ACC112 (cell line): ENCODE measurements at regions not wholly inside any gene's neighbourhood (a gene's known extent, or its start where the extent isn't known, plus 50 kb on each side); places are given as distances from the start of the nearest gene placed in this dataset.

Experiments used
- H2AFZ ChIP-seq: fragments of 200-600 bp; sonication (generic); one replicate; pipeline ENCODE4 v1.6.0; 2017; ENCODE audit warnings: antibody characterized with exemption, low read length; ENCODE audit not compliant: unreplicated experiment
- H3K27ac ChIP-seq: fragments of 200-600 bp; sonication (generic); 2 replicates; pipeline ENCODE4 v1.5.1; 2014; ENCODE audit warnings: low read depth, mild to moderate bottlenecking, antibody characterized with exemption, low read length, moderate library complexity
- H3K27me3 ChIP-seq: fragments of 200-600 bp; sonication (generic); 2 replicates; pipeline ENCODE4 v1.6.1; 2014; ENCODE audit warnings: mild to moderate bottlenecking, antibody characterized with exemption, low read length, moderate library complexity, mixed read lengths; ENCODE audit not compliant: insufficient read depth
- H3K36me3 ChIP-seq: fragments of 200-600 bp; sonication (generic); 2 replicates; pipeline ENCODE4 v1.6.1; 2016; ENCODE audit warnings: mild to moderate bottlenecking, antibody characterized with exemption, low read length, moderate library complexity, mixed read lengths; ENCODE audit not compliant: insufficient read depth
- H3K4me1 ChIP-seq: fragments of 200-600 bp; sonication (generic); one replicate; pipeline ENCODE4 v1.6.1; 2016; ENCODE audit warnings: low read length, mixed read lengths; ENCODE audit not compliant: insufficient read depth, unreplicated experiment, control insufficient read depth
- H3K4me3 ChIP-seq: fragments of 200-600 bp; sonication (generic); 2 replicates; pipeline ENCODE4 v1.5.1; 2014; ENCODE audit warnings: mild to moderate bottlenecking, low read depth, low read length
- H3K79me2 ChIP-seq: fragments of 200-600 bp; sonication (generic); one replicate; pipeline ENCODE4 v1.6.0; 2016; ENCODE audit warnings: low read length; ENCODE audit not compliant: control insufficient read depth, unreplicated experiment, insufficient read depth

DNA sequence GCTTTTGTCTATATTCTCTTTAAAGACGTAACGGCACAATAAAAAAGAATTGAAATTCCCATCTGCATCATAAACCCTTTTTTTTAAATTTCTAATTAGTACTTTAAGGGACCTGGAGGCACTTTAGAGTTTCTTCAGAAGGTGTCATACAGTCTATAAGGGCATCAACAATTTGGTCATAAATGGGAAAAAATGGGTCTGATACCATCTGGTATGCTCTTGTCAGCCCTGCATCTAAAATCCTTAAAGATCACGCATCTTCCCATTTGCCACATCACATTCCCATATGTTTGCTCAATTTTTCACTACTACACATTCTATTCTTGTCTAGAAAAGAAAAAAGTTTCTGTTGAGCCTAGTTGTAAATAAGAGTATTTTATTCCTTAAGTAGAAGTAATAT, 53.8 kb downstream of the COX7C start:
- Histone ChIP-seq H3K36me3 (no peaks in the 10 kb centered on the region), H2AFZ (no peak overlapping the region), H3K4me1 (no peaks in the 10 kb centered on the region), H3K4me3 (no peak overlapping the region), H3K27ac (no peak overlapping the region), H3K79me2 (no peaks in the 10 kb centered on the region), H3K27me3 (peaks cover 21% of the 10 kb centered on the region)

DNA sequence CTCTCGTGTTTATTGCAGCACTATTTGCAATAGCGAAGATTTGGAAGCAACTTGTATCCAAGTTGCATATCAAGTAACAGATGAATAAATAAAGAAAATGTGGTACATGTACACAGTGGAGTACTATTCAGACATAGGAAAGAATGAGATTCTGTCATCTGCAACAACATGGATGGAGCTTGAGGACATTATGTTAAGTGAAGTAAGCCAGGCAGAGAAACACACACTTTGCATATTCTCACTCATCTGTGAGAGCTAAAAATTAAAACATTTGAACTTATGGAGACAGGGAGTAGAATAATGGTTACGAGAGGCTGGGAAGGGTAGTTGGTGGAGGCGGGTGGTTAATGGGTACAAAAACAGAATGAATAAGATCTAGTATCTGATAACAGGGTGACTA, 56.3 kb downstream of the COX7C start:
- no peaks in the 10 kb centered on the region for H3K36me3 ChIP-seq
- peaks cover 21% of the 10 kb centered on the region for H3K27me3 ChIP-seq
- no peaks in the 10 kb centered on the region for H3K79me2 ChIP-seq

GRCh38 chr5:86675311-86675710, 57.6 kb downstream of the COX7C start:
- Histone ChIP-seq H3K4me1 (no peaks in the 10 kb centered on the region), H3K4me3 (no peak overlapping the region), H3K27me3 (peaks cover 17% of the 10 kb centered on the region; the same call in 1 of the 2 replicates), H3K79me2 (no peaks in the 10 kb centered on the region), H3K27ac (no peak overlapping the region), H3K36me3 (no peaks in the 10 kb centered on the region), H2AFZ (no peak overlapping the region)

More for the DNA sequence above, 56.3 kb downstream of the COX7C start:
- Histone ChIP-seq H3K4me3 (no peak overlapping the region), H3K27ac (no peak overlapping the region), H3K4me1 (no peaks in the 10 kb centered on the region), H2AFZ (no peak overlapping the region)

DNA sequence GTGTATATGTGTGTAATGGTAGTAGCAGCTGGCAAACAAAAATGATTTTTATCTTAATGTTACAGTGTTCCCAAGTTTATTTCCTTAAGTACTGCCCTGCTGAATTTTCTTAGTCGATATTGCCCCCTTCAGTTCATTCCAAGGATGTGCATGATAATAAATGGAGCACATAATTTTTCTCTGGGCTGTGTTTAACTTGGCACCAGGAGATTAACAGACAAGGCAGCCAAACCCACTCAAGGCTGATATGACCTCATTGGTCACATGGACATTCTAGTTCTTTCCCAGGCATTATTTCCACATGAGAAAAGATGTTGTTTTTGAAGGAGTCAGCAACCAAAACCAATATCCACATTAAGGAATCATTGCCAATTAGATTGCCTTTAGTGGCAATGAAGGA, 61.8 kb downstream of the COX7C start:
- no peaks in the 10 kb centered on the region for H3K79me2 ChIP-seq
- H3K4me1 ChIP-seq, result no peaks in the 10 kb centered on the region
- H3K27me3 ChIP-seq, result peaks cover 16% of the 10 kb centered on the region
- H3K27ac ChIP-seq, result no peak overlapping the region
- no peak overlapping the region for H2AFZ ChIP-seq
- H3K4me3 ChIP-seq, result no peak overlapping the region
- no peaks in the 10 kb centered on the region for H3K36me3 ChIP-seq

DNA sequence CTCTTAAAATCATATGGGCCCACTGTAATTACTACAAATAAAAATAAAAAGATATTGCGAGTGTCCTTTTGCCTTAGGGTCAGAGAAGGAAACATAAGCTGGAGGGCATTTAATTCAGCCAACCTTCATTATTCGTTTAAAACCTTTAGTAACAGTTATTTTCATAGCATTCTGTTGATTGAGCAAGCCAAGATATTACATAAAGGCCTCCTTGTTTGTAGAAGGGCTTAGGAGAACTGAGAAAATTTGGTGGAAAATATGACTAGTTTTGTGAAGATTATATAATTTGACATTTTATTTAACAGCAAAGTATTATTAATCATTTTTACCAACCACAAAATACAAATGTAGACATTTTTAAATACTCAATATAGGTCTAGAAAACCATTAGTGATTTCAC, 62.2 kb downstream of the COX7C start:
- H3K36me3 ChIP-seq, result no peaks in the 10 kb centered on the region
- no peak overlapping the region for H2AFZ ChIP-seq
- no peak overlapping the region for H3K27ac ChIP-seq
- peaks cover 16% of the 10 kb centered on the region for H3K27me3 ChIP-seq
- no peak overlapping the region for H3K4me3 ChIP-seq
- H3K79me2 ChIP-seq, result no peaks in the 10 kb centered on the region
- no peaks in the 10 kb centered on the region for H3K4me1 ChIP-seq

GRCh38 chr5:86684222-86684621, 66.5 kb downstream of the COX7C start:
- no peak overlapping the region for H3K27ac ChIP-seq
- peaks cover 21% of the 10 kb centered on the region for H3K27me3 ChIP-seq

DNA sequence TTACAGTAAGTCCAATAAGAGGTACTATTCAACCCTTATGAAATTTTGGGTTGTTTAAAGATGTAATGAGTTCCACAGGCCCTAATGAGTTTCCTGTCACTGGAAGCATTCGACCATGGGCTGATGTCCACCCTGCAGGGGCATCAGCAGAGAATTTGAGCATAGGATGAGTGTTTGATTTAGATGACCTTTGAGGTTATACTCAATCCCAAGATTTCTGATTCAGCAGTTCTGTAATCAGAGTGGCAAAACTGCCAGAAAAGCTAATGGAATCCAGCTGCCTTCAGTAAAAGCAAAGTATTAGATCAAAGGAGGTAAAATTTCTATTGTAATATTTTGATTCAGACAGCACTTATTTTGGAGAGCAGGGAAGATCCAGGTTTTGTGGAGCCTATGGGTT, 68.3 kb downstream of the COX7C start:
- no peaks in the 10 kb centered on the region for H3K79me2 ChIP-seq
- H3K27ac ChIP-seq, result no peak overlapping the region
- H3K4me1 ChIP-seq, result no peaks in the 10 kb centered on the region
- H3K36me3 ChIP-seq, result no peaks in the 10 kb centered on the region
- H3K4me3 ChIP-seq, result no peak overlapping the region
- no peak overlapping the region for H2AFZ ChIP-seq
- H3K27me3 ChIP-seq, result peaks cover 21% of the 10 kb centered on the region

More at GRCh38 chr5:86684222-86684621, 66.5 kb downstream of the COX7C start:
- Histone ChIP-seq H3K4me3 (no peak overlapping the region), H3K36me3 (no peaks in the 10 kb centered on the region), H3K79me2 (no peaks in the 10 kb centered on the region), H3K4me1 (no peaks in the 10 kb centered on the region), H2AFZ (no peak overlapping the region)

GRCh38 chr5:86688406-86688805, 70.7 kb downstream of the COX7C start:
- Histone ChIP-seq H3K27me3 (peaks cover 5% of the 10 kb centered on the region; the same call in 1 of the 2 replicates), H3K4me3 (no peak overlapping the region), H3K27ac (no peak overlapping the region), H2AFZ (no peak overlapping the region), H3K4me1 (no peaks in the 10 kb centered on the region), H3K79me2 (no peaks in the 10 kb centered on the region), H3K36me3 (no peaks in the 10 kb centered on the region)

- Histone ChIP-seq H3K4me1 (no peaks in the 10 kb centered on the region), H3K4me3 (no peak overlapping the region), H3K27me3 (peaks cover 5% of the 10 kb centered on the region; the same call in 1 of the 2 replicates), H3K79me2 (no peaks in the 10 kb centered on the region), H3K36me3 (no peaks in the 10 kb centered on the region), H3K27ac (no peak overlapping the region), H2AFZ (no peak overlapping the region)
Observed at GRCh38 chr5:86689103-86689729, 71.5 kb downstream of the COX7C start.

- no peak overlapping the region for H2AFZ ChIP-seq
- no peaks in the 10 kb centered on the region for H3K79me2 ChIP-seq
- no peak overlapping the region for H3K4me3 ChIP-seq
- no peaks in the 10 kb centered on the region for H3K27me3 ChIP-seq
- no peaks in the 10 kb centered on the region for H3K36me3 ChIP-seq
- no peak overlapping the region for H3K27ac ChIP-seq
- H3K4me1 ChIP-seq, result no peaks in the 10 kb centered on the region
Observed at GRCh38 chr5:86709157-86709881, 91.6 kb downstream of the COX7C start.

GRCh38 chr5:86716121-86716520, 98.4 kb downstream of the COX7C start:
- Histone ChIP-seq H3K27ac (no peak overlapping the region), H3K27me3 (0 out of 2 replicates have a peak, but pooled peaks cover 4% of the 10 kb centered on the region), H3K4me1 (no peaks in the 10 kb centered on the region), H3K36me3 (no peaks in the 10 kb centered on the region), H3K79me2 (no peaks in the 10 kb centered on the region), H3K4me3 (no peak overlapping the region), H2AFZ (no peak overlapping the region)
